Smooth muscle cell (in vitro differentiated cells): ENCODE measurements at regions not wholly inside any gene's neighbourhood (a gene's known extent, or its start where the extent isn't known, plus 50 kb on each side); places are given as distances from the start of the nearest gene placed in this dataset. TPM values are rescaled to one million over a fixed set of nuclear protein-coding genes. Genes with fewer than 3 reads are reported as not detected.

ENCODE experiments used
- DNase-seq: peaks from one replicate; lab custom pipeline; 2025; ENCODE audit not compliant: unreplicated experiment; lab: John Stamatoyannopoulos, UW
- H2AFZ ChIP-seq: fragments of 200-600 bp; sonication (generic); 2 replicates; pipeline ENCODE4 v1.6.0; 2016; ENCODE audit warnings: antibody characterized with exemption, low read depth, mild to moderate bottlenecking
- H3F3A ChIP-seq: fragments of 200-600 bp; sonication (generic); 2 replicates; pipeline ENCODE4 v1.6.0; 2017; ENCODE audit warnings: antibody characterized with exemption, low read depth
- H3K27ac ChIP-seq: fragments of 200-600 bp; sonication (generic); 2 replicates; pipeline ENCODE4 v1.5.1; 2016; ENCODE audit warnings: low read depth, mild to moderate bottlenecking
- H3K27me3 ChIP-seq: fragments of 200-600 bp; sonication (generic); 2 replicates; pipeline ENCODE4 v1.6.1; 2016; ENCODE audit warnings: low read depth, mild to moderate bottlenecking
- H3K36me3 ChIP-seq: fragments of 200-600 bp; sonication (generic); 2 replicates; pipeline ENCODE4 v1.5.1; 2016; ENCODE audit warnings: low read depth
- H3K4me1 ChIP-seq: fragments of 200-600 bp; sonication (generic); 2 replicates; pipeline ENCODE4 v1.5.1; 2016; ENCODE audit warnings: low read depth
- H3K4me2 ChIP-seq: fragments of 200-600 bp; sonication (generic); 2 replicates; pipeline ENCODE4 v1.6.0; 2016; ENCODE audit warnings: mild to moderate bottlenecking
- H3K4me3 ChIP-seq: fragments of 200-600 bp; sonication (generic); 2 replicates; pipeline ENCODE4 v1.5.1; 2016; ENCODE audit warnings: mild to moderate bottlenecking
- H3K79me2 ChIP-seq: fragments of 200-600 bp; sonication (generic); 2 replicates; pipeline ENCODE4 v1.6.0; 2016; ENCODE audit warnings: low read depth, mild to moderate bottlenecking
- H3K9ac ChIP-seq: fragments of 200-600 bp; sonication (generic); 2 replicates; pipeline ENCODE4 v1.6.0; 2016; ENCODE audit warnings: low read depth
- H3K9me3 ChIP-seq: fragments of 200-600 bp; sonication (generic); replicated peaks from 2 replicates; pipeline ENCODE4 v1.5.1; 2016; ENCODE audit warnings: low read depth
- H4K20me1 ChIP-seq: fragments of 200-600 bp; sonication (generic); 2 replicates; pipeline ENCODE4 v1.6.0; 2016; ENCODE audit warnings: low read depth
- CTCF ChIP-seq: fragments of 200-600 bp; sonication (generic); IDR thresholded peaks from 2 replicates; pipeline ENCODE4 v1.5.1; 2017; ENCODE audit warnings: borderline replicate concordance, mild to moderate bottlenecking, antibody characterized with exemption; ENCODE audit not compliant: insufficient read depth, poor library complexity, severe bottlenecking
- WGBS: methylation state at CpG from one replicate; pipeline ENCODE4 v1.1.7; 2016; ENCODE audit warnings: low lambda C conversion rate; 5-methylcytosine and 5-hydroxymethylcytosine counted together
- microRNA-seq: library from miRNA; unstranded; fragments of <30 nt; microRNA quantifications from one replicate; pipeline ENCODE4, GENCODE V29; 2016; ENCODE audit warnings: borderline number of aligned reads
- small RNA-seq: library from RNA; depleted of rRNA; stranded (forward); fragments of <200 nt; gene quantifications from one replicate; pipeline ENCODE3, GENCODE V24; 2014

GRCh38 chr13:44323754-44324153 lies 49.9 kb upstream of the SERP2 start:
- 94% methylated on average over 1 of the region's 1 CpG for WGBS
- H3K9ac ChIP-seq: no peak overlapping the region
- no peak overlapping the region for H3K27ac ChIP-seq
- no peaks in the 10 kb centered on the region for H3K79me2 ChIP-seq
- no peak overlapping the region for H3K4me3 ChIP-seq
- H3K27me3 ChIP-seq: no peaks in the 10 kb centered on the region
- no peak overlapping the region for H2AFZ ChIP-seq
- no peaks in the 10 kb centered on the region for H4K20me1 ChIP-seq
- H3K36me3 ChIP-seq: no peaks in the 10 kb centered on the region
- DNase-seq: no peak
- no peak for TF ChIP-seq CTCF
- H3K4me2 ChIP-seq: no peak overlapping the region
- H3F3A ChIP-seq: no peaks in the 10 kb centered on the region
- peaks cover 2% of the 10 kb centered on the region for H3K9me3 ChIP-seq
- H3K4me1 ChIP-seq: no peaks in the 10 kb centered on the region

Small RNA genes lying in the stretch of these regions (microRNA-seq; reads per million reads assigned to microRNA genes)
- gene MIR8079: not detected

Small RNA genes lying in the stretch of these regions (small RNA-seq; reads per million reads assigned to genes)
- gene MIR8079: not detected
